ENCODE measurements at regions not wholly inside any gene's neighbourhood (a gene's known extent, or its start where the extent isn't known, plus 50 kb on each side); places are given as distances from the start of the nearest gene placed in this dataset.

GRCh38 chr10:78899996-78900714 lies 168.6 kb upstream of the ZMIZ1 start:
- DNase-seq, result no peak

DNA sequence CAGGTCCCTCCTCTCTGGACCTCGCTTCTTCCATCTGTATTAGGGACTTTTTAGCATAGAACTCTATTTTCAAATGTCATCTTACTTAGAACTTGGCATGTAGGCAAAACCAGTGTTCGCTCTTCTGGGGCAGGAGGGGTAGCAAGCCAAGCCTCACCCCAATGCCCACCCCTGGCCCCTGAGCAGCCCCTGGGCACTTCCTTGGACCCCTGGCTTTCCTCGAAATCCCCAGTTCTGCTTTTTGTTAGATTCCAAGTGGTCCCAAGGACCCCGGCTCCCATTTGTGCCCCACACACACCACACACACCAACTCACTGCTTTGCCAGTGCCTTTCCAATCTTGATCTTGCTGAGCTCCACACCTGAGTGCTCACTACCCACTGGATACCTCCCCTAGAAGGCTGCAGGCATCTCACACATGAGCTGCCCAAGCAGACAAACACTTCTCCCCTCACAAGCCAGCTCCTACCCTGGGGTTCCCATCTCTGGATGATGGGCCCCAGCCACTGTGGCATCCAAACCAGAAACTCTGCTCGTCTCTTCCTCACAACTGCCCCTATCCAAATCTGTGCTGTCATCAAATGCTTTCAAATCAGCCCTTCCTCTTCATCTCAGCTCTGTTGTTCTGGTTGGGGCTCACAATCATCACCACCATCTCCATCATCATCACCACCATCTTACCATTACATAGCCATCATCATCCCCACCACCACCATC lies 167.9 kb upstream of the ZMIZ1 start:
- no peak for DNase-seq

GRCh38 chr10:78901694-78902093 lies 167.1 kb upstream of the ZMIZ1 start:
- DNase-seq, result no peak

DNA sequence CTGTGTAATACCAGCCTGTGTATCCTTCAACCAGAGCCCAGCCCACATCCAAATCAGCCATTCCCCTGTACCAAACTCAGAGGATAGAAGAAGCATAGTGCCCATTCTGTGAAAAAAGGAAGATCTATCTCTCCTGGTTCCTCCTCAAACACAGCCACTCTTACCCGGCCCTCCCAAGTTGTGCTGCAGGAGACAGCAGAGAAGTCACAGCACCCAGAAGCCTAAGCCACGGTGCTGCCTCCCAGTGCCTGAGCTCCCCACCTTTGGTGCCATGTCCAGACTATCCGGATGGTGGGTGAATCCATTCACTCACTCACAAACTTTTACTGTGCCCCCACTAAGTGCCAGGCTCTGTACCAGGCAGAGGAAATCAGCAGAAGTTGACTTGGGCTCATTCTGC lies 166.0 kb upstream of the ZMIZ1 start:
- no peak for DNase-seq

DNA sequence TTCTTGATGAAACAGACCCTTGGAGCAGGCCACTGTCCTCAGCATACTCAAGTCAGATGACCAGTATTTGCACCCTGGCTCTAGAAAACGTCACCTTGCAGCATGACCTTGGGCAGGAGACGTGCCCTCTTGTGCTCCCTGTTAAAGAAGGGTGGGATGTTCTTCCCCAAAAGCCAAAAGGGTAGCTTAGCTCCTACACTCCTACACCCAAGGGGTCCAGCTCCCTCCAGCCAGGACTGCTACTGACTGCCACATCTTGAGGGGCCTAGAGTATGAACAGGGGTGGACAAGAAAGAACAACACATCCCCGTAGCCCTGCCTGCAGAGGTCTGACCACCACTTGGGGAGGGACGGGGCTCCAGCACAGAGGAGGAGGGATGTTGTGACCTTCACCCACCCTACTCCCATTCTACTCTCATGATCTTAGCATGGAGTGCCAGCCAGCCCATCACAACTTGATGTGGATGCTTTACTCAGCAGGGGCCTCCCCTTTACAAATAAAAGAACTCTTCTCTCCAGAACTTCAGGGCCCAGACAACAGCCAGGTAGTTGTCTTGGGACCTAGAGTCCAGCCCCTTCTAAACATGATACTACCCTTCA lies 165.3 kb upstream of the ZMIZ1 start:
- no peak for DNase-seq

DNA sequence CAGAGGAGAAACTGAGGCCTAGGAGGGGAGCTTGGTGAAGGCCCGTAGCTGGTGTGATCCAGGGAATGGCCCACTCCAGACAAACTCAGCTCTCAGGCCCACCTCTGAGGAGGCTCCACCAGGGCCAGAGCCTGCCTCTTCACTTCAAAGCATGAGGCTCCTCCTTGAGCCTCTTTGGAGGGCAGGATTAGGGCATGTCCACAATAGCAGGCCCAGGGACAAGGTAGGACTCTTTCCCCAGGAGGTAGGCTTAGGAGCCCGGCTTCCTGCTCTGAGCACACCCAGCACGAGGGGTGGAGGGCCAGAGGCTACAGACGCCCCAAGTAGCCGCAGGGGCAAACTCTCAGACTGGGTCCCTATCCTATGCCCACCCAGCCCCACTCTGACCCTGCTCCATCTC lies 164.6 kb upstream of the ZMIZ1 start:
- no peak for DNase-seq

GRCh38 chr10:78905015-78905956 lies 163.5 kb upstream of the ZMIZ1 start:
- no peak for DNase-seq

DNA sequence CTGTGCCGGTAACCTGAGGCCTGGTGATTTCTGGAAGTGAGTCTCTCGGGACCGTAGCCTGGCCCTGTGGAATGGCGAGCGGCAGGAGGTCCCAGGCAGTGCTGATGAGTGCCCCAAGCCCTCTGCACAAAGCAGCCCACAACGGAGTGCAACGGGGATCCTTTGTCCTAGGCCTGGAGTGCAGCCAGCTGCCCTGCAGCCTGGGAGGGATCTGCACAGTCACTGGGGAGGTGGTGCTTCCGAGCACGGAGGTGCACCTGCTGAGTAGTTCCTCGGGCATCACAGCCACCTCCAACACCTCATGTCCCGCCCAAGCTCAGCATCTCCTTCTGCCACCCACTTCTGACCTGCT lies 162.8 kb upstream of the ZMIZ1 start:
- DNase-seq, result no peak

DNA sequence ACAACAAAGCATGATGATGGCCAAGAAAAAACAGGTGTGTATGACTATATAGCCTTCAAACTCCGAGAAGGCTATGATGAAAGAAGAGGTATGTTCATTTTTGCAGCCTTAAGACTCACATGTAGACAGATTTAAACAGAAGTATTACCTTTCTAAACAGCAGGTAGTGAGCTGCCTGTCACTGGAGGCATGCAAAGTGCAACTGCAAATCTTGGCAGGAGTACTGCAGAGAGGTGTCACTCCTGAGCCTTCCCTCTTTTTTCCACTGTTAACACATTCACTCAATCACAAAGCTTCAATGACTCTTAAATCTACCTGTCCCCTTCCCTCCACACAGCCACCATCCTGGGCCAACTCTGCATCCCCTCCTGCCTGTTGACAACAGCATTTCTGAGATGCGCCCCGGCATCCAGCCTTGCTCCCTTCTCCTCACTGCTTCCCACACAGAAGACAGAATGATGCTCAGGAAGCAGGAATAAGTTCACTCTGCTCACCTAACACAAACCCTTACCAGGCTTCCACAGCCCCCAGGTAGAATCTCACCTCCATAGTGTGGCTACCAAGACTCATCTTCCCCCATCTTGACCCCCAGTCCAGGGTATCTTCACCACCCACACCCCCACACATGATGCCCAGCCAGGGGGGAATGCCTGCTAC lies 161.9 kb upstream of the ZMIZ1 start:
- DNase-seq, result no peak

- no peak for DNase-seq
These were observed 161.1 kb upstream of the ZMIZ1 start for GRCh38 chr10:78907551-78908211.

DNA sequence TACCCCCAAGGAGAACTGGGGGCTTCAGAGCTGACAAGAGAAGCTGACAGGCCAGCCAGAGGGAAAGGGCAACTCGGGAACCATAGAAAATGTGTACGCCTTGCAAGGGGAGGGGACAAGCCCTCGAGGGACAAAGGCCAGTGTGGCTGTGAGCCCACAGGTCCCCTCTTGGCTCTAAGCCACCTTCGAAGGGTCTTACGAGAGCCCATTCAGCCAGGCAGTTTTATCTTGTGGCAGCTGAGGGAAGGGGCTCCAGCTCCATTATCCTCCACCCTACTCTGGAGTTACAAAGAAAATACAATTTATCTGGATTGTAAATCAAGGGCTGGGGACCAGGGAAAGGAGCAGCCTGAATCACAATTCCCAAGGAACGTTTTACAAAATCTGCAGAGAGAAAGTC lies 159.5 kb upstream of the ZMIZ1 start:
- DNase-seq, result no peak

- DNase-seq, result no peak
These were observed 158.7 kb upstream of the ZMIZ1 start for GRCh38 chr10:78910021-78910420.

GRCh38 chr10:78910476-78910875 lies 158.3 kb upstream of the ZMIZ1 start:
- DNase-seq, result no peak

- DNase-seq, result no peak
These were observed 157.9 kb upstream of the ZMIZ1 start for GRCh38 chr10:78910886-78911285.

- no peak for DNase-seq
These were observed 157.0 kb upstream of the ZMIZ1 start for GRCh38 chr10:78911533-78912340.

- no peak for DNase-seq
These were observed 156.2 kb upstream of the ZMIZ1 start for GRCh38 chr10:78912361-78913218.

GRCh38 chr10:78913219-78914059 lies 155.3 kb upstream of the ZMIZ1 start:
- DNase-seq, result no peak

GRCh38 chr10:78914060-78914378 lies 154.7 kb upstream of the ZMIZ1 start:
- no peak for DNase-seq

- DNase-seq, result no peak
These were observed 154.1 kb upstream of the ZMIZ1 start for GRCh38 chr10:78914502-78915189.

Measured in stimulated activated naive CD4-positive, alpha-beta T cell treated with Interleukin-2 at 50 U/mL for 16 hours (primary cell).